Limb (tissue), 2 donors: ENCODE measurements at regions not wholly inside any gene's neighbourhood (a gene's known extent, or its start where the extent isn't known, plus 50 kb on each side); places are given as distances from the start of the nearest gene placed in this dataset.

Experiments used
- DNase-seq, 2 donors: peaks; one replicate each; pipeline ENCODE4 v3.0.0-alpha.2; 2016; ENCODE audit errors: extremely low spot score in 2 of 2

GRCh38 chr10:61548364-61548763 lies 95.2 kb upstream of the TMEM26 start:
- no peak for DNase-seq

DNA sequence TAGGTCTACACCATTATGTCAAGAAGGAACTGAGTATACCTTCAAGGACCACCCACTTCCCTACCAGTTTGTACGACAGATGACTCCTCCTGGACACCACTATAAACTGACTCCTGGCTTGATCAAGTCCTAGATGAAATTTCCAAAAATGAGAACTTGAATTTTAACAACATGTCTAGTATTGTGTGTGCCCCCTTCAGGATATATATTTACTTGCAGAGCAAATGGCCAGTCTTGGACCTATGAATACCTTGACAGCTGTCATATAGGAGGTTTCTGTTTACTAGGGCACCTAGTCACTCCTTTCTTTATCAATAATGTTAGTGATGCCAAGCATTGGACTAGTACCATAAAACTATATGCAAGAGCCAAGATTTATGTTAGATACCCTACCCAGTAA lies 94.1 kb upstream of the TMEM26 start:
- DNase-seq = no peak

- no peak for DNase-seq
These were observed 92.0 kb upstream of the TMEM26 start for GRCh38 chr10:61545170-61545569.

DNA sequence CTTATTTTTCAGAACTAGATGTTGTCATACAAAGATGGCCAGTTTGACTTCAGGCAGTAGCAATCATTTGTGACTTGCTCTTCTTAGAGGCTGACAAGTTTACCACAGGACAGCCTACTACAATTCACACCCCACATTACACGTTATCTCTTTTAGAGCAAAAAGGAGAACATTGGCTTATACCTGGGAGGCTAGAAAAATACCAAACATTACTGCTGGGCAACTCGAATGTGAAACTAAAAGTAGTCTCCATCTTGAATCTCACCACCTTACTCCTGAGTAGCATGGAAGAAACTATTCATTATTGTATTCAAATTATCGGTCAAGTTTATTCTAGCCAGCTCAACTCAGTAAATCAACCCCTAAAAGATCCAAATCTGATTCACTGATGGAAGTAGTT lies 90.7 kb upstream of the TMEM26 start:
- no peak for DNase-seq

DNA sequence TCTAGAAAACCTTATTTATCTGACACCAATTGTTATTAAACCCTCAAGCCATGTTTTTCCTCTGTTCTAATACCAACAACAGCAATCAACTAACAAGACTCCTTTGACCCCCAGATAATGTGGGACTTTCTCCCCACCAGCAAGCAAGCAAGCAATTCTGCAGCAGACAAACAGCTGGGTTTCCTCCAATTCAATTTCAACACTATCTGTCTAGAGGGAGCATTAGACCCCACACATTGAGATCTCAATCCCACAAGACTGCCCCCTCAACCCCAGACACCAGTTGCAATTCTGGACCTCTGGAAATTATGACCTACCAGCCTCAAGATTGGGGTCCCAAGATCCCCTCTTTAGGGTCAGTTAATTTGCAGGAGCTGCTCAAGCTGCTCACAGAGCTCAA lies 89.4 kb upstream of the TMEM26 start:
- no peak for DNase-seq

- DNase-seq = no peak
These were observed 88.8 kb upstream of the TMEM26 start for GRCh38 chr10:61541960-61542359.

GRCh38 chr10:61539876-61540275 lies 86.7 kb upstream of the TMEM26 start:
- no peak for DNase-seq

DNA sequence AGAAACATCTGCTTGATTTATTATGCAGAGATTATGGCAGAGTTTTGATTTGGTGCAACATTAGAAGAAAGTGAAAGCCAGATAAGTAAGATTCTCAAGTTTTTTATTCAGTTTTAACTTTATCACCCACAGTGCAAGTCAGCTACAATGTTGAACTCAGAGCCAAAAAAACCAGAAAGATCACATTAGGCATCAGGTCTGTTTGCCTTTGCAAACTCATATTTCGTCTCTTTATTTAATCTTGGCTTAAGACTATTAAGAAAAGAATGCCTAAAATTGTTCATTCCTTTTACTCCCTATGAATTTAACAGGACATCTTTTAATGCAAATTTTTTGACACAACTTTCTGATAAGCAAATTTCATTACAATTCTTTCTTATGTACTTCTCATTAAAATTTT lies 76.0 kb upstream of the TMEM26 start:
- no peak for DNase-seq

GRCh38 chr10:61503051-61503450 lies 49.9 kb upstream of the TMEM26 start:
- no peak for DNase-seq
